ENCODE measurements at regions not wholly inside any gene's neighbourhood (a gene's known extent, or its start where the extent isn't known, plus 50 kb on each side); places are given as distances from the start of the nearest gene placed in this dataset.
A peak's percentile ranks its signal among the peaks of the same experiment; 100 is the strongest.

GRCh38 chr3:158958873-158959272 lies 157.0 kb downstream of the MFSD1 start:
- DNase-seq = no peak
- intact Hi-C loops (cut with DNase I) = no loop called here

- DNase-seq = no peak
- intact Hi-C loops (cut with DNase I) = no loop called here
These were observed 159.6 kb downstream of the MFSD1 start for GRCh38 chr3:158961471-158961870.

- intact Hi-C loops (cut with DNase I) = no loop called here
- DNase-seq = no peak
These were observed 160.1 kb downstream of the MFSD1 start for GRCh38 chr3:158961911-158962310.

- intact Hi-C loops (cut with DNase I) = no loop called here
- no peak for DNase-seq
These were observed 168.2 kb downstream of the MFSD1 start for GRCh38 chr3:158970006-158970405.

GRCh38 chr3:158974904-158975303 lies 173.1 kb downstream of the MFSD1 start:
- no peak for DNase-seq
- intact Hi-C loops (cut with DNase I) = no loop called here

GRCh38 chr3:158976966-158977365 lies 175.1 kb downstream of the MFSD1 start:
- intact Hi-C loops (cut with DNase I) = no loop called here
- peak in 3 of 42 donors; percentile 6 to 48 (median 18) for DNase-seq

GRCh38 chr3:158977497-158977896 lies 175.6 kb downstream of the MFSD1 start:
- intact Hi-C loops (cut with DNase I) = no loop called here
- DNase-seq = no peak

- intact Hi-C loops (cut with DNase I) = no loop called here
- no peak for DNase-seq
These were observed 181.6 kb downstream of the MFSD1 start for GRCh38 chr3:158983216-158984099.

GRCh38 chr3:158991146-158991705 lies 189.4 kb downstream of the MFSD1 start:
- intact Hi-C loops (cut with DNase I) = no loop called here
- no peak for DNase-seq

- intact Hi-C loops (cut with DNase I) = no loop called here
- no peak for DNase-seq
These were observed 190.6 kb downstream of the MFSD1 start for GRCh38 chr3:158992463-158992862.

- intact Hi-C loops (cut with DNase I) = no loop called here
- no peak for DNase-seq
These were observed 192.5 kb downstream of the MFSD1 start for GRCh38 chr3:158994386-158994785.

- DNase-seq = peak in 2 of 42 donors; percentile 10 to 19
- intact Hi-C loops (cut with DNase I) = no loop called here
These were observed 199.9 kb downstream of the MFSD1 start for GRCh38 chr3:159001711-159002110.

GRCh38 chr3:159005137-159005536 lies 203.3 kb downstream of the MFSD1 start:
- no peak for DNase-seq
- intact Hi-C loops (cut with DNase I) = no loop called here

- intact Hi-C loops (cut with DNase I) = no loop called here
- no peak for DNase-seq
These were observed 205.5 kb downstream of the MFSD1 start for GRCh38 chr3:159007331-159007730.

- intact Hi-C loops (cut with DNase I) = no loop called here
- DNase-seq = no peak
These were observed 206.5 kb downstream of the MFSD1 start for GRCh38 chr3:159008401-159008800.

- no peak for DNase-seq
- intact Hi-C loops (cut with DNase I) = no loop called here
These were observed 216.5 kb downstream of the MFSD1 start for GRCh38 chr3:159018341-159018740.

GRCh38 chr3:159025733-159026132 lies 223.9 kb downstream of the MFSD1 start:
- DNase-seq = no peak
- intact Hi-C loops (cut with DNase I) = no loop called here

- no peak for DNase-seq
- intact Hi-C loops (cut with DNase I) = no loop called here
These were observed 224.7 kb downstream of the MFSD1 start for GRCh38 chr3:159026510-159026909.

- DNase-seq = no peak
- intact Hi-C loops (cut with DNase I) = no loop called here
These were observed 226.9 kb downstream of the MFSD1 start for GRCh38 chr3:159028706-159029105.

GRCh38 chr3:159029306-159030026 lies 227.6 kb downstream of the MFSD1 start:
- no peak for DNase-seq
- intact Hi-C loops (cut with DNase I) = no loop called here
